KMS-11 (cell line): ENCODE measurements at regions not wholly inside any gene's neighbourhood (a gene's known extent, or its start where the extent isn't known, plus 50 kb on each side); places are given as distances from the start of the nearest gene placed in this dataset.

ENCODE experiments used
- H2AFZ ChIP-seq: fragments of 200-600 bp; sonication (generic); 2 replicates; pipeline ENCODE4 v1.6.1; 2016; ENCODE audit warnings: antibody characterized with exemption, mixed run types, low read depth
- H3K27ac ChIP-seq: fragments of 200-600 bp; sonication (generic); 2 replicates; pipeline ENCODE4 v1.6.1; 2016; ENCODE audit warnings: mild to moderate bottlenecking, mixed run types
- H3K27me3 ChIP-seq: fragments of 200-600 bp; sonication (generic); 2 replicates; pipeline ENCODE4 v1.6.1; 2017; ENCODE audit warnings: mild to moderate bottlenecking, low read depth, mixed run types, moderate library complexity; ENCODE audit not compliant: insufficient read depth
- H3K36me3 ChIP-seq: fragments of 200-600 bp; sonication (generic); 2 replicates; pipeline ENCODE4 v1.6.1; 2017; ENCODE audit warnings: mild to moderate bottlenecking, mixed run types; ENCODE audit not compliant: insufficient read depth
- H3K4me1 ChIP-seq: fragments of 200-600 bp; sonication (generic); 2 replicates; pipeline ENCODE4 v1.6.1; 2016; ENCODE audit warnings: mild to moderate bottlenecking, low read depth, mixed run types; ENCODE audit not compliant: poor library complexity, severe bottlenecking
- H3K4me2 ChIP-seq: fragments of 200-600 bp; sonication (generic); 2 replicates; pipeline ENCODE4 v1.7.0; 2016; ENCODE audit warnings: mild to moderate bottlenecking, mixed run types
- H3K4me3 ChIP-seq: fragments of 200-600 bp; sonication (generic); IDR thresholded peaks from 2 replicates; pipeline ENCODE4 v1.6.1; 2017; ENCODE audit warnings: low read depth, low read length, mixed read lengths; ENCODE audit not compliant: insufficient read depth
- H3K79me2 ChIP-seq: fragments of 200-600 bp; sonication (generic); 2 replicates; pipeline ENCODE4 v1.6.1; 2016; ENCODE audit warnings: low read depth, mixed run types; ENCODE audit not compliant: insufficient read depth
- H3K9ac ChIP-seq: fragments of 200-600 bp; sonication (generic); 2 replicates; pipeline ENCODE4 v1.6.1; 2016; ENCODE audit warnings: mild to moderate bottlenecking, mixed run types
- H4K20me1 ChIP-seq: fragments of 200-600 bp; sonication (generic); 2 replicates; pipeline ENCODE4 v1.6.1; 2016; ENCODE audit warnings: mild to moderate bottlenecking, mixed run types; ENCODE audit not compliant: insufficient read depth
- CTCF ChIP-seq: fragments of 200-600 bp; sonication (generic); conservative IDR thresholded peaks from 2 replicates; pipeline ENCODE4 v1.6.1; 2017; ENCODE audit warnings: low read depth, mild to moderate bottlenecking, antibody characterized with exemption, low read length, moderate library complexity, mixed read lengths

GRCh38 chr5:36388288-36388687 is 86.6 kb upstream of the RANBP3L start:
- no peak overlapping the region for H2AFZ ChIP-seq
- H3K27ac ChIP-seq: no peak overlapping the region
- no peak overlapping the region for H3K9ac ChIP-seq
- no peaks in the 10 kb centered on the region for H4K20me1 ChIP-seq
- H3K4me3 ChIP-seq: no peak overlapping the region
- no peaks in the 10 kb centered on the region for H3K79me2 ChIP-seq
- H3K27me3 ChIP-seq: no peaks in the 10 kb centered on the region
- no peak for TF ChIP-seq CTCF
- H3K4me2 ChIP-seq: no peak overlapping the region
- H3K36me3 ChIP-seq: no peaks in the 10 kb centered on the region
- H3K4me1 ChIP-seq: no peaks in the 10 kb centered on the region

GRCh38 chr5:36389245-36389644 is 87.5 kb upstream of the RANBP3L start:
- H3K79me2 ChIP-seq: no peaks in the 10 kb centered on the region
- no peak overlapping the region for H2AFZ ChIP-seq
- no peak overlapping the region for H3K4me2 ChIP-seq
- H4K20me1 ChIP-seq: no peaks in the 10 kb centered on the region
- H3K4me3 ChIP-seq: no peak overlapping the region
- no peak for TF ChIP-seq CTCF
- no peaks in the 10 kb centered on the region for H3K27me3 ChIP-seq
- no peaks in the 10 kb centered on the region for H3K36me3 ChIP-seq
- no peak overlapping the region for H3K9ac ChIP-seq
- no peaks in the 10 kb centered on the region for H3K4me1 ChIP-seq
- H3K27ac ChIP-seq: no peak overlapping the region

- no peak overlapping the region for H3K9ac ChIP-seq
- H3K4me1 ChIP-seq: no peaks in the 10 kb centered on the region
- no peak overlapping the region for H3K27ac ChIP-seq
- no peak overlapping the region for H3K4me2 ChIP-seq
- H2AFZ ChIP-seq: no peak overlapping the region
- no peak for TF ChIP-seq CTCF
- no peaks in the 10 kb centered on the region for H3K27me3 ChIP-seq
- H4K20me1 ChIP-seq: no peaks in the 10 kb centered on the region
- H3K79me2 ChIP-seq: no peaks in the 10 kb centered on the region
- no peak overlapping the region for H3K4me3 ChIP-seq
- H3K36me3 ChIP-seq: no peaks in the 10 kb centered on the region
Measured at GRCh38 chr5:36390640-36391039, 88.9 kb upstream of the RANBP3L start.

- H3K4me3 ChIP-seq: no peak overlapping the region
- H3K79me2 ChIP-seq: no peaks in the 10 kb centered on the region
- H3K4me2 ChIP-seq: no peak overlapping the region
- no peaks in the 10 kb centered on the region for H3K4me1 ChIP-seq
- no peak overlapping the region for H2AFZ ChIP-seq
- H3K36me3 ChIP-seq: no peaks in the 10 kb centered on the region
- TF ChIP-seq CTCF: no peak
- no peak overlapping the region for H3K27ac ChIP-seq
- H3K27me3 ChIP-seq: no peaks in the 10 kb centered on the region
- H3K9ac ChIP-seq: no peak overlapping the region
- no peaks in the 10 kb centered on the region for H4K20me1 ChIP-seq
Measured at GRCh38 chr5:36392186-36392585, 90.5 kb upstream of the RANBP3L start.

GRCh38 chr5:36392818-36393217 is 91.1 kb upstream of the RANBP3L start:
- no peaks in the 10 kb centered on the region for H3K36me3 ChIP-seq
- H2AFZ ChIP-seq: no peak overlapping the region
- no peak overlapping the region for H3K27ac ChIP-seq
- H3K27me3 ChIP-seq: no peaks in the 10 kb centered on the region
- H3K9ac ChIP-seq: no peak overlapping the region
- no peaks in the 10 kb centered on the region for H3K4me1 ChIP-seq
- no peak for TF ChIP-seq CTCF
- no peaks in the 10 kb centered on the region for H3K79me2 ChIP-seq
- no peaks in the 10 kb centered on the region for H4K20me1 ChIP-seq
- no peak overlapping the region for H3K4me2 ChIP-seq
- H3K4me3 ChIP-seq: no peak overlapping the region
